Breast epithelium (tissue), 3 donors: ENCODE measurements at regions not wholly inside any gene's neighbourhood (a gene's known extent, or its start where the extent isn't known, plus 50 kb on each side); places are given as distances from the start of the nearest gene placed in this dataset.

ENCODE experiments used
- CTCF ChIP-seq, 3 donors: fragments of 450-650 bp; IDR thresholded peaks; one replicate each; pipeline ENCODE4 v1.5.1; 2016 to 2017; ENCODE audit warnings: antibody characterized with exemption in 3 of 3, mild to moderate bottlenecking in 3 of 3, moderate library complexity in 3 of 3
- POLR2A ChIP-seq: fragments of 450-650 bp; IDR thresholded peaks from one replicate; pipeline ENCODE4 v1.6.1; 2016; ENCODE audit warnings: antibody characterized with exemption, mild to moderate bottlenecking, moderate library complexity
- POLR2AphosphoS5 ChIP-seq, 3 donors: sonication (generic); formaldehyde crosslinking; IDR thresholded peaks; one replicate each; pipeline ENCODE4 v1.6.1; 2017; ENCODE audit warnings: antibody characterized with exemption in 3 of 3

GRCh38 chr2:111661286-111661940, 222.6 kb downstream of the ANAPC1 start:
- no peak for TF ChIP-seq CTCF (IDR thresholded peaks at IDR 0.05)
- TF ChIP-seq POLR2AphosphoS5 (IDR thresholded peaks at IDR 0.05) = no peak
- TF ChIP-seq POLR2A = no peak
